Cardiac fibroblast (primary cell): ENCODE measurements at regions not wholly inside any gene's neighbourhood (a gene's known extent, or its start where the extent isn't known, plus 50 kb on each side); places are given as distances from the start of the nearest gene placed in this dataset.
"Not testable (repeated sequence)": the region's sequence is repeated elsewhere in the genome, so short reads cannot be mapped to it uniquely, and the experiment has no call there.

Experiments
- DNase-seq, 2 donors: peaks; one replicate each; pipeline versions ENCODE4 v3.0.0 to v3.0.0-alpha.2; 2010; ENCODE audit warnings: low read depth in 2 of 2
- H3K4me3 ChIP-seq, 2 donors: replicated peaks in 1 of 2; 1 replicate in 1 of 2; 2 replicates in 1 of 2; pipeline ENCODE4 v1.5.1; 2011; ENCODE audit warnings: low read depth in 2 of 2, low read length in 2 of 2, mild to moderate bottlenecking in 2 of 2, moderate library complexity in 1 of 2
- TF ChIP-seq, protein P1 (sequence below): IDR thresholded peaks from one replicate; pipeline ENCODE4 v1.5.1; 2011; ENCODE audit warnings: low read depth, mild to moderate bottlenecking, low read length, inconsistent platforms

DNA sequence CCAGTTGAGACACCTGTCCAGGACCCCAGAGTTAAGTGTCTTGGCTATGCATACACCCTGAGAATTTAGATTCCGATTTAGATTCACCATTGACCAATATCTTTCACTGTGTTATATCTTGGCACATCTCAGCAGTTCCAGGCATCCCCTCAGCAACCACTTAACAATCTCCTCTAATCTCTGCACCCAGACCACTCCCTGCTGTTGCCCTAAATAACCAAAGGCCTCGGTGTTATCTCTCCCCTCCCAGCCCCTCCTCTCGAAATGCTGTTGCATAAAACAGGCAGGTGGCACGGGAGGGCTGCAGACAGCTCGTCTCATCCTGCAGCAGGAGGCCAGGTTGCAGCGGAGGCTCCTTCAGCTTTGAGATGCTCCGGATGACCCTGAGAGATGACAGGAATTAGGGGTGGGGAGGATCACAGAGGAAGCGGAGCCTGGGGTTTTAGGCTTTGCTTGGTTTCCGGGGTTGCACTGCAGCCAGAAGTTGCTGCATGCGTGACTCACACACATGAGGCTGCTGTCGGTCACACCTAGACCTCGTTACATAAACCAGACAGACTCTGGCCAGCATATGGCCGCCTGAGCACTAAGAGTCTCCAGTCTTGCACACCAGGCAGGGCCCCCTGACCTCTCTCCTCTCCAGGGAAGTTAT, 210.3 kb upstream of the USP9Y start:
- TF ChIP-seq, protein P1, sequence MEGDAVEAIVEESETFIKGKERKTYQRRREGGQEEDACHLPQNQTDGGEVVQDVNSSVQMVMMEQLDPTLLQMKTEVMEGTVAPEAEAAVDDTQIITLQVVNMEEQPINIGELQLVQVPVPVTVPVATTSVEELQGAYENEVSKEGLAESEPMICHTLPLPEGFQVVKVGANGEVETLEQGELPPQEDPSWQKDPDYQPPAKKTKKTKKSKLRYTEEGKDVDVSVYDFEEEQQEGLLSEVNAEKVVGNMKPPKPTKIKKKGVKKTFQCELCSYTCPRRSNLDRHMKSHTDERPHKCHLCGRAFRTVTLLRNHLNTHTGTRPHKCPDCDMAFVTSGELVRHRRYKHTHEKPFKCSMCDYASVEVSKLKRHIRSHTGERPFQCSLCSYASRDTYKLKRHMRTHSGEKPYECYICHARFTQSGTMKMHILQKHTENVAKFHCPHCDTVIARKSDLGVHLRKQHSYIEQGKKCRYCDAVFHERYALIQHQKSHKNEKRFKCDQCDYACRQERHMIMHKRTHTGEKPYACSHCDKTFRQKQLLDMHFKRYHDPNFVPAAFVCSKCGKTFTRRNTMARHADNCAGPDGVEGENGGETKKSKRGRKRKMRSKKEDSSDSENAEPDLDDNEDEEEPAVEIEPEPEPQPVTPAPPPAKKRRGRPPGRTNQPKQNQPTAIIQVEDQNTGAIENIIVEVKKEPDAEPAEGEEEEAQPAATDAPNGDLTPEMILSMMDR = no peak
- no peak overlapping the region for H3K4me3 ChIP-seq
- peak; percentile 0 to 17 for DNase-seq

DNA sequence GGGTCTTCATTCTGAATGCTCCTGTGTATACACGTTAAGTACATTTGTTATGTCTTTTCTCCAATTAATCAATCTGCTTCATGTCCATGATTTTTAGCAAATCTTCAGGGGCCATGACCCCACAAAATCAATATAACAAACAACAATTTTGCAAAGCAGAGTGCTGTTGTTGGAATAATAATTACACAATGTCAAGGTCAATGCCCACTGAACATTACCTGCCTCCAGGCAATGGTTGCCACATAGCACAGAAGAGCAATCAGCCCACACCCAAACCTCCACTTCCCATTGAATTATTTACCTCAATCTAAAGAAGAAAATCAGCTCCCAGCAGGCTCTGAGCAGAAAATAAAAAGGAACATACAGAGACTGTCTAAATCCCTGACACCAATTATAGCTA, 208.8 kb upstream of the USP9Y start:
- no peak overlapping the region for H3K4me3 ChIP-seq
- TF ChIP-seq, protein P1 = no peak
- no peak for DNase-seq

DNA sequence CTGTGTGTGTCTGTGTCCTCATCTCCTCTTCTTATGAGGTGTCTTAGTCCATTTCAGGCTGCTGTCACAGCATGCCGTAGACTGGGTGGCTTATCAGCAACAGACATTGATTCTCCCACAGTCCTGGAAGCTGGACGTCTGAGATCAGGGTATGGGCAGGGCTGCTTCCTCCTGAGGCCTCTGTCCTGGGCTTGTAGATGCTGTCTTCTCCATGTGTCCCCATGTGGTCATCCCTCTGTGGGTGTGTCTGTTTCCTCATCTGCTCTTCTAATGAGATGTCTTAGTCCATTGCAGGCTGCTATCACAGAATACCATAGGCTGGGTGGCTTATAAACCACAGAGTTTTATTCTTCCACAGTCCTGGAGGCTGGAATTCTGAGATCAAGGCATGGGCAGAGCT, 205.0 kb upstream of the USP9Y start:
- H3K4me3 ChIP-seq = no peak overlapping the region
- no peak for DNase-seq
- TF ChIP-seq, protein P1 = no peak

DNA sequence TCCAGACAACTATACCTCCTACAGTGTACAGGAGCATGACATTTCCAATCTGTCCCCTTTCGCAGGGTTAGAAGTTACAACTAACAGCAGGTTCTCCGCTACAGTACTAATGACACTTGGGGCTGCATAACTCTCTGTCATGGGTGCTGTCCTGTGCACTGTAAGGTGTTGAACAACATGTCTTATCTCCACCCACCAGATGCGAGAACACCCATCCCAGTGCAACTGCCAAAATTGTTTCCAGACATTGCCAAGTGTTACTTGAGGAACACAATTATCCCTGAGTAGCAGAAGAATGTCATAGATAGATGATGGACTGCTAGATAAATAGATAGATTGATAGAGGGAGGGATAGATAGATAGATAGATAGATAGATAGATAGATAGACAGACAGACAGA, 200.9 kb upstream of the USP9Y start:
- no peak for DNase-seq
- H3K4me3 ChIP-seq = no peak overlapping the region
- TF ChIP-seq, protein P1 = no peak

DNA sequence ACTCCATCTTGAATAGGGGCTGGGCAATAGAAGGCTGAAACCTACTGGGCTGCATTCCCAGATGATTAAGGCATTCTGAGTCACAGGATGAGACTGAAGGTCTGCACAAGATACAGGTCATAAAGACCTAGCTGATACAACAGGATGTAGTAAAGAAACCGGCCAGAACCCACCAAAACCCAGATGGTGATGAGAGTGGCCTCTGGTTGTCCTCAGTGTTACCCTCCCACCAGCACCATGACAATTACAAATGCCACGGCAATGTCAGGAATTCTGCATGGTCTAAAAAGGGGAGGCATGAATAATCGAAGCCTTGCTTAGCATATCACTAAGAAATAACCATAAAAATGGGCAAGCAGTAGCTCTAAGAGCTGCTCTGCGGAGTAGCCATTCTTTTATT, 197.0 kb upstream of the USP9Y start:
- DNase-seq = peak in 1 of 2 donors; percentile 15
- not testable (repeated sequence) for H3K4me3 ChIP-seq

DNA sequence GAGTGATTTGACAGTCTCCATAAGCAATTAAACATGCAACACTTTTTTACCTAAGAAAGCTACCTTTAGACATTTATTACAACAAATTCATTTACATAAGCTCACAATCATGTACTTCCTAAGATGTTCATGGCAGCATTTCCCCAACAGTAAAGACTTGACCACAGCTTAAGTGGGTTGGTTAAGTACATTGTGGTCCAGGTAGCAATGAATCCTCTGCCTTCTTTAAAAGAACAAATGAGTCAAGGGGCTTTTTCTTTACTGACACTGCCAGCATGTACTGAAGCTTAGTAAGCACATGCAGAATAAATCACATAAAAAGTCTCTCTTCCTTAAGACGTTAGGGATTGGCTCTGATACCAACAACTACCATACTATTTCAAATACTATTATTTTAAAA, 183.7 kb upstream of the USP9Y start:
- no peak overlapping the region for H3K4me3 ChIP-seq
- TF ChIP-seq, protein P1 = no peak
- DNase-seq = no peak

DNA sequence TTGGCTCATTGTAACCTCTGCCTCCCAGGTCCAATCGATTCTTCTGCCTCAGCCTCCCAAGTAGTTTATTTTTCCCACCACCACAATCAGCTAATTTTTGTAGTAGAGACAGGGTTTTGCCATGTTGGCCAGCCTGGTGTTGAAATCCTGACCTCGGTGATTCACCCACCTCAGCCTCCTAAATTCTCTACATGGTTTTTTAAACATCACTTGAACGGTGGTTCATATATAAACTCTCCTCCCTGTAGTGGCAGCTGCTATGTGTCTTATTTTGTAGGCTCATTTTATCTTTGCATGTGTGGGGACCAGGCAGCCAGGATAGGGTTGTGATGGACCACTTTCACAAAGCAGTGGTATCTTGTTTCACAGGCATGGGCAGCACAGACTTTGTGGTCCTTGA, 175.8 kb upstream of the USP9Y start:
- no peak for DNase-seq
- TF ChIP-seq, protein P1 = no peak
- H3K4me3 ChIP-seq = no peak overlapping the region
